ENCODE measurements at regions not wholly inside any gene's neighbourhood (a gene's known extent, or its start where the extent isn't known, plus 50 kb on each side); places are given as distances from the start of the nearest gene placed in this dataset.

DNA sequence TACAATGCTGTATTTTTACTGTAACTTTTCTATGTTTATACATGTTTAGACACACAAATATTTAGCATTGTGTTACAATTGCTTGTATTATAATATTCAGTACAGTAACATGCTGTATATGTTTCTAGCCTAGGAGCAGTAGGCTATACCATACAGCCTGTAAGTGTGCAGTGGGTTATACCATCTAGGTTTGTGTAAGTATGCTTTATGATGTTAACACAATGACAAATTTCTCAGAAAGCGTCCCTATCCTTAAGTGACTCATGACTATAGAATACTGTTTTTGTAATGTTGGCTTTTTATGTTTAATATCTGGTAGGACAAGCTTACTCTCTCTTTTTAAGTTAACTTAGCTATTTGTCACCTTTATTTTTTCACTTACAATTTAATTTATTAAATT is 127.5 kb upstream of the THRB start:
- TF ChIP-seq CTCF (IDR thresholded peaks at IDR 0.05), result no peak
- TF ChIP-seq POLR2A (IDR thresholded peaks at IDR 0.05), result no peak
